ENCODE measurements at regions not wholly inside any gene's neighbourhood (a gene's known extent, or its start where the extent isn't known, plus 50 kb on each side); places are given as distances from the start of the nearest gene placed in this dataset.

DNA sequence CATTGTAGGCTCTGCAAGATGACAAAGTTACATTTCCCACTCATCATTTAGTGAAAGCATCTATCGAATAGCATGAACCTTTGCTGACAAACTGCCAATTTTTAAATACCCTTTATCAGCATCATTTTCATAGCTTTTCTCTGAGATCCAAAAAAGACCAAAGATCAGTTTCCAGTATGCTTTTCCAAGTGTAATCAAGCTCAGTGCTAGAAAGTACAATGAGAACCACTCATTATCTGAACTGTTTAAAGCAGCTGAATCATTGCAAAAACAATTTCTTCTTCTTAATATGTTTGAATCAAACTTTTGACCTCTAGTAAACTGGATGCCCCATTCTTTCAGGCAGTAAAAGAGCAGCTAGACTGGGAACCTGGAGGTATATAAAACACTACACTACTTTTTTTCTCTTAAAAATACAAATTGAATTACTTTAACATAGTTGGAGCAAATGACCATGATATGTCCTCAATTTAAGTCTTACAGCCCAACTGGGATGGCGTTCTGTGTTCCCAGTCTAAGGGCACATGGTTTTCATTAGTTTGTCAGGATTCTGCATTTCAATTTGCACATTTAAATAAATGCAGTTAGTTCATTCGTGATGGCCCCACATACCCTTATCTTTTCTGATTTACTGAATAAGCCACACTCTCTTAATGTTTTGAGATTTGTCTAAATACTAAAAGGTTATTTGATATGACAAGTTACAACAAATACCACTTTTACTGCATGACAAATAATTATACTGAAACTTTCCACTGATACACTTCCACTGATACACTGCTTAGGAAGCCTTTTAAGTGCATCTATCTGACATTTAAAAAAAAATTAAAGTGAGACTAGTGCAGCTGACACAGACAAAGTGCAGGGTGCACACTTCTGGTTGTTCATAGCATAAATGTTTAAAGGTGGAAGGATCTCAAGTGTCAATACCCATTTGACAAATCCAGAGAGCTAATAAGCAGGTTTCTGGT, 146.0 kb upstream of the FRMD4B start:
- no peak for TF ChIP-seq CTCF (conservative IDR thresholded peaks at IDR 0.05)
- no peak for TF ChIP-seq EZH2 (IDR thresholded peaks at IDR 0.05; ENCODE audit: low read depth)
